ENCODE measurements at regions not wholly inside any gene's neighbourhood (a gene's known extent, or its start where the extent isn't known, plus 50 kb on each side); places are given as distances from the start of the nearest gene placed in this dataset.

- no peak overlapping the region for H3K27ac ChIP-seq
- H3K9me3 ChIP-seq = no peaks in the 10 kb centered on the region
- no peaks in the 10 kb centered on the region for H3K27me3 ChIP-seq
- no peak for DNase-seq (ENCODE audit: low spot score in 2 of 2)
- H3K4me3 ChIP-seq = no peak overlapping the region
- H3K36me3 ChIP-seq = no peaks in the 10 kb centered on the region
- intact Hi-C loops (cut with DNase I; ENCODE audit: low total_unique reads) = no loop called here
- no peak for TF ChIP-seq CTCF (IDR thresholded peaks at IDR 0.05)
- no peak for TF ChIP-seq POLR2A (IDR thresholded peaks at IDR 0.05)
- TF ChIP-seq POLR2AphosphoS5 (IDR thresholded peaks at IDR 0.05) = no peak
- no peaks in the 10 kb centered on the region for H3K4me1 ChIP-seq
Observed at GRCh38 chr1:82903626-82904025, 1095.3 kb downstream of the TTLL7 start.

- H3K4me1 ChIP-seq = no peaks in the 10 kb centered on the region
- intact Hi-C loops (cut with DNase I; ENCODE audit: low total_unique reads) = no loop called here
- no peak overlapping the region for H3K4me3 ChIP-seq
- no peak for DNase-seq (ENCODE audit: low spot score in 2 of 2)
- no peaks in the 10 kb centered on the region for H3K27me3 ChIP-seq
- no peak overlapping the region for H3K27ac ChIP-seq
- no peaks in the 10 kb centered on the region for H3K36me3 ChIP-seq
- no peaks in the 10 kb centered on the region for H3K9me3 ChIP-seq
- no peak for TF ChIP-seq CTCF (IDR thresholded peaks at IDR 0.05)
- TF ChIP-seq POLR2AphosphoS5 (IDR thresholded peaks at IDR 0.05) = no peak
- no peak for TF ChIP-seq POLR2A (IDR thresholded peaks at IDR 0.05)
Observed at GRCh38 chr1:82901561-82901960, 1097.4 kb downstream of the TTLL7 start.

- H3K36me3 ChIP-seq = no peaks in the 10 kb centered on the region
- intact Hi-C loops (cut with DNase I; ENCODE audit: low total_unique reads) = no loop called here
- no peaks in the 10 kb centered on the region for H3K27me3 ChIP-seq
- no peaks in the 10 kb centered on the region for H3K9me3 ChIP-seq
- H3K27ac ChIP-seq = no peak overlapping the region
- TF ChIP-seq POLR2AphosphoS5 (IDR thresholded peaks at IDR 0.05) (no peak), POLR2A (IDR thresholded peaks at IDR 0.05) (no peak), CTCF (IDR thresholded peaks at IDR 0.05) (no peak)
- H3K4me3 ChIP-seq = no peak overlapping the region
- H3K4me1 ChIP-seq = no peaks in the 10 kb centered on the region
- no peak for DNase-seq (ENCODE audit: low spot score in 2 of 2)
Observed at GRCh38 chr1:82901118-82901517, 1097.8 kb downstream of the TTLL7 start.

- intact Hi-C loops (cut with DNase I; ENCODE audit: low total_unique reads) = no loop called here
- no peaks in the 10 kb centered on the region for H3K27me3 ChIP-seq
- DNase-seq (ENCODE audit: low spot score in 2 of 2) = no peak
- H3K4me3 ChIP-seq = no peak overlapping the region
- H3K27ac ChIP-seq = no peak overlapping the region
- H3K36me3 ChIP-seq = no peaks in the 10 kb centered on the region
- TF ChIP-seq CTCF (IDR thresholded peaks at IDR 0.05) = no peak
- no peak for TF ChIP-seq POLR2A (IDR thresholded peaks at IDR 0.05)
- TF ChIP-seq POLR2AphosphoS5 (IDR thresholded peaks at IDR 0.05) = no peak
- H3K9me3 ChIP-seq = no peaks in the 10 kb centered on the region
- H3K4me1 ChIP-seq = no peaks in the 10 kb centered on the region
Observed at GRCh38 chr1:82899017-82899416, 1098.3 kb downstream of the ADGRL2 start.

GRCh38 chr1:82897549-82897948 is 1096.8 kb downstream of the ADGRL2 start:
- intact Hi-C loops (cut with DNase I; ENCODE audit: low total_unique reads) = no loop called here
- DNase-seq (ENCODE audit: low spot score in 2 of 2) = no peak
- Histone ChIP-seq H3K36me3 (no peaks in the 10 kb centered on the region), H3K4me3 (no peak overlapping the region), H3K9me3 (no peaks in the 10 kb centered on the region), H3K27ac (no peak overlapping the region), H3K27me3 (no peaks in the 10 kb centered on the region), H3K4me1 (no peaks in the 10 kb centered on the region)
- TF ChIP-seq CTCF (IDR thresholded peaks at IDR 0.05) (no peak), POLR2AphosphoS5 (IDR thresholded peaks at IDR 0.05) (no peak), POLR2A (IDR thresholded peaks at IDR 0.05) (no peak)
